Prostate gland (tissue), 2 donors: ENCODE measurements at regions not wholly inside any gene's neighbourhood (a gene's known extent, or its start where the extent isn't known, plus 50 kb on each side); places are given as distances from the start of the nearest gene placed in this dataset.

Experiments used
- POLR2A ChIP-seq: fragments of 450-650 bp; IDR thresholded peaks from one replicate; pipeline ENCODE4 v1.6.1; 2016; ENCODE audit warnings: antibody characterized with exemption, mild to moderate bottlenecking
- POLR2AphosphoS5 ChIP-seq: sonication (generic); formaldehyde crosslinking; IDR thresholded peaks from one replicate; pipeline ENCODE4 v1.6.1; 2017; ENCODE audit warnings: antibody characterized with exemption
- TF ChIP-seq, protein P1 (sequence below), 4 experiments: fragments of 200-600 bp in 2 of 4; fragments of 450-650 bp in 2 of 4; sonication (generic) in 2 of 4; IDR thresholded peaks; 1 replicate in 3 of 4; 2 replicates in 1 of 4; pipeline ENCODE4 v1.5.1; 2016 to 2019; ENCODE audit warnings: antibody characterized with exemption in 4 of 4, mild to moderate bottlenecking in 2 of 4, moderate library complexity in 2 of 4

DNA sequence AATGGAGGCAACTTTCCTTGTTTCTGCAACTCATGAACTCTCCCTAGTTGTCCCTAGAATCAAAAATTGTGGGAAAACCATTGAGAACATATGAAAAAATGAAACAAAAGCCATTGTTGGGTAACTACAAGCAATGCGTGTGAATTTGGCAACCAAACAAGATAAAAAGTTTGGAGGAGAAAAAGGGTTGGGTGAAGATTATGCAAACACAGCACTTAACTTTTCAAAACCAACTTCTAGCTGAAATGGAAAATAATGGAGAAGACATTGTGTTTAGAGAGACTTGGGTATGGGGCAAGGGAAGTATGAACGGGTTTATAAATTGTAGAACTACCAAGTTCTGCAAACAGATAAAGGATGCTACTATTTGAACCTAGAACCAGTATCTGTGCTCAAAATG is 89.0 kb upstream of the SVIL start:
- TF ChIP-seq POLR2A (no peak), POLR2AphosphoS5 (no peak)
- TF ChIP-seq, protein P1, sequence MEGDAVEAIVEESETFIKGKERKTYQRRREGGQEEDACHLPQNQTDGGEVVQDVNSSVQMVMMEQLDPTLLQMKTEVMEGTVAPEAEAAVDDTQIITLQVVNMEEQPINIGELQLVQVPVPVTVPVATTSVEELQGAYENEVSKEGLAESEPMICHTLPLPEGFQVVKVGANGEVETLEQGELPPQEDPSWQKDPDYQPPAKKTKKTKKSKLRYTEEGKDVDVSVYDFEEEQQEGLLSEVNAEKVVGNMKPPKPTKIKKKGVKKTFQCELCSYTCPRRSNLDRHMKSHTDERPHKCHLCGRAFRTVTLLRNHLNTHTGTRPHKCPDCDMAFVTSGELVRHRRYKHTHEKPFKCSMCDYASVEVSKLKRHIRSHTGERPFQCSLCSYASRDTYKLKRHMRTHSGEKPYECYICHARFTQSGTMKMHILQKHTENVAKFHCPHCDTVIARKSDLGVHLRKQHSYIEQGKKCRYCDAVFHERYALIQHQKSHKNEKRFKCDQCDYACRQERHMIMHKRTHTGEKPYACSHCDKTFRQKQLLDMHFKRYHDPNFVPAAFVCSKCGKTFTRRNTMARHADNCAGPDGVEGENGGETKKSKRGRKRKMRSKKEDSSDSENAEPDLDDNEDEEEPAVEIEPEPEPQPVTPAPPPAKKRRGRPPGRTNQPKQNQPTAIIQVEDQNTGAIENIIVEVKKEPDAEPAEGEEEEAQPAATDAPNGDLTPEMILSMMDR (IDR thresholded peaks at IDR 0.05) = no peak
